ENCODE measurements at regions not wholly inside any gene's neighbourhood (a gene's known extent, or its start where the extent isn't known, plus 50 kb on each side); places are given as distances from the start of the nearest gene placed in this dataset.

GRCh38 chr10:31194986-31195385 is 124.0 kb upstream of the ZEB1 start:
- Mint-ChIP-seq H3K27ac (ENCODE audit: unreplicated experiment) (no peak overlapping the region), H3K4me1 (ENCODE audit: low read depth, unreplicated experiment) (no peaks in the 10 kb centered on the region), H3K27me3 (ENCODE audit: insufficient read depth, unreplicated experiment) (peaks cover 5% of the 10 kb centered on the region), H3K4me3 (ENCODE audit: unreplicated experiment) (no peak overlapping the region), H3K9me3 (ENCODE audit: unreplicated experiment) (no peaks in the 10 kb centered on the region), H3K36me3 (ENCODE audit: insufficient read depth, unreplicated experiment) (no peaks in the 10 kb centered on the region)
- Histone ChIP-seq H3K4me1 (no peaks in the 10 kb centered on the region), H3K36me3 (ENCODE audit: control insufficient read depth, insufficient read depth, low read length) (no peaks in the 10 kb centered on the region), H3K4me3 (ENCODE audit: low read depth, low read length) (no peak overlapping the region), H3K27me3 (replicated peaks; ENCODE audit: control insufficient read depth, insufficient read depth, low read length) (no peaks in the 10 kb centered on the region), H3K9me3 (no peaks in the 10 kb centered on the region)
- no TSS peak for BruUV-seq (replicated peaks)
- TF ChIP-seq CTCF (IDR thresholded peaks at IDR 0.05; ENCODE audit: insufficient read depth in 1 of 2, low read depth in 1 of 2, low read length in 1 of 2, severe bottlenecking in 1 of 2, unreplicated experiment in 1 of 2) = no peak
- ChIA-PET CTCF (no interaction called here), POLR2A (no interaction called here)
- DNase-seq = no peak
- intact Hi-C loops (cut with micrococcal nuclease; ENCODE audit: unreplicated experiment) = no loop called here

GRCh38 chr10:31197886-31198285 is 121.1 kb upstream of the ZEB1 start:
- Mint-ChIP-seq H3K27me3 (ENCODE audit: insufficient read depth, unreplicated experiment) (peaks cover 5% of the 10 kb centered on the region), H3K4me3 (ENCODE audit: unreplicated experiment) (no peak overlapping the region), H3K36me3 (ENCODE audit: insufficient read depth, unreplicated experiment) (no peaks in the 10 kb centered on the region), H3K4me1 (ENCODE audit: low read depth, unreplicated experiment) (no peaks in the 10 kb centered on the region), H3K9me3 (ENCODE audit: unreplicated experiment) (no peaks in the 10 kb centered on the region), H3K27ac (ENCODE audit: unreplicated experiment) (no peak overlapping the region)
- ChIA-PET POLR2A (no interaction called here), CTCF (no interaction called here)
- BruUV-seq (replicated peaks) = no TSS peak
- Histone ChIP-seq H3K4me1 (no peaks in the 10 kb centered on the region), H3K36me3 (ENCODE audit: control insufficient read depth, insufficient read depth, low read length) (no peaks in the 10 kb centered on the region), H3K27me3 (replicated peaks; ENCODE audit: control insufficient read depth, insufficient read depth, low read length) (no peaks in the 10 kb centered on the region), H3K4me3 (ENCODE audit: low read depth, low read length) (no peak overlapping the region), H3K9me3 (no peaks in the 10 kb centered on the region)
- no peak for TF ChIP-seq CTCF (IDR thresholded peaks at IDR 0.05; ENCODE audit: insufficient read depth in 1 of 2, low read depth in 1 of 2, low read length in 1 of 2, severe bottlenecking in 1 of 2, unreplicated experiment in 1 of 2)
- DNase-seq = no peak
- intact Hi-C loops (cut with micrococcal nuclease; ENCODE audit: unreplicated experiment) = no loop called here

- TF ChIP-seq CTCF (IDR thresholded peaks at IDR 0.05; ENCODE audit: insufficient read depth in 1 of 2, low read depth in 1 of 2, low read length in 1 of 2, severe bottlenecking in 1 of 2, unreplicated experiment in 1 of 2) = no peak
- H3K4me1 Mint-ChIP-seq (ENCODE audit: low read depth, unreplicated experiment) = no peaks in the 10 kb centered on the region
- no peaks in the 10 kb centered on the region for H3K36me3 ChIP-seq (ENCODE audit: control insufficient read depth, insufficient read depth, low read length)
- ChIA-PET CTCF (no interaction called here), POLR2A (no interaction called here)
- no peak for DNase-seq
- H3K36me3 Mint-ChIP-seq (ENCODE audit: insufficient read depth, unreplicated experiment) = no peaks in the 10 kb centered on the region
- BruUV-seq (replicated peaks) = no TSS peak
- H3K9me3 ChIP-seq = no peaks in the 10 kb centered on the region
- no peak overlapping the region for H3K4me3 ChIP-seq (ENCODE audit: low read depth, low read length)
- intact Hi-C loops (cut with micrococcal nuclease; ENCODE audit: unreplicated experiment) = no loop called here
- no peak overlapping the region for H3K4me3 Mint-ChIP-seq (ENCODE audit: unreplicated experiment)
- H3K9me3 Mint-ChIP-seq (ENCODE audit: unreplicated experiment) = no peaks in the 10 kb centered on the region
- H3K27me3 Mint-ChIP-seq (ENCODE audit: insufficient read depth, unreplicated experiment) = peaks cover 11% of the 10 kb centered on the region
- H3K4me1 ChIP-seq = no peaks in the 10 kb centered on the region
- H3K27ac Mint-ChIP-seq (ENCODE audit: unreplicated experiment) = no peak overlapping the region
- H3K27me3 ChIP-seq (replicated peaks; ENCODE audit: control insufficient read depth, insufficient read depth, low read length) = 0 out of 2 replicates have a peak, but pooled peaks cover 1% of the 10 kb centered on the region
Observed at GRCh38 chr10:31204090-31204489, 114.9 kb upstream of the ZEB1 start.
